ENCODE measurements at regions not wholly inside any gene's neighbourhood (a gene's known extent, or its start where the extent isn't known, plus 50 kb on each side); places are given as distances from the start of the nearest gene placed in this dataset.

DNA sequence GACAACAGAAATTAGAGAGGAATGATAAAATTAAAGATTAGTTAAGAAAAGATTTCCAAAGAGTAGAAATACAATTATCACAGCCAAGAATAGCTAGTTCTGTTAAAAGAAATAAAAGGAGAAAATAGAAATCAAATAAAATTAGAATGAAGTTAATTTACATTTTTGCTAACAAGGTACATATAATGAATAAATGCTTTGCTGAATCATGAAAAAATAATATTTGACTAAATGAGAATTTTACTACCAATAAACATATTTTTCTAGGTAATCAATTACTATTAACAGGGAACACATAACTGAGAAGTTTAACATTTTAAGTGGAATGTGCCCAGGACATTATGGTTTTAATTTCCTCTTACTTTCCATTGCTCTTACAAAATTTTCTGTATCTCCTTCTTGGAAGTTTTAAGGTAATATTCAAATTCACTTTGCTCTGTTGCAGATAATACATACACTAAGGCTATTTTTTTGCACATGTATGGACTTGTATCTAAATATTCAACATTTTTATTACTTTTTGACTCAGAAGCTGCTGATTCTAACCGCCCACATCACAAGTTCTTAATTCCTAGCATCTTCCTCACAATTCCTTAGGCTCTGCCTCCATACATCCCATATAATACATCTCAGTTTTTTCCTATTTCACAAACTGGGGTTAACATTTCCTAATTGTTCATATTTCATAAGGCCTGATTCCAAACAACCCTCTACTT lies 870.7 kb upstream of the INTU start:
- H3K9me2 ChIP-seq (replicated peaks; ENCODE audit: insufficient read depth, low read length), result no peaks in the 10 kb centered on the region
- DNase-seq, result no peak
- no peaks in the 10 kb centered on the region for H3F3A ChIP-seq (ENCODE audit: insufficient read depth, low read length)
- no peaks in the 10 kb centered on the region for H3K9me3 ChIP-seq (replicated peaks; ENCODE audit: insufficient read depth, low read length)
- H2AFZ ChIP-seq (ENCODE audit: low read length), result no peak overlapping the region
- H4K20me1 ChIP-seq (ENCODE audit: insufficient read depth, low read length), result no peaks in the 10 kb centered on the region
- H3K27ac ChIP-seq (ENCODE audit: low read length), result no peak overlapping the region
- no peak overlapping the region for H3K4me2 ChIP-seq (ENCODE audit: low read depth, low read length)
- H3K27me3 ChIP-seq (replicated peaks; ENCODE audit: insufficient read depth, low read length), result no peaks in the 10 kb centered on the region
- H3K79me2 ChIP-seq (ENCODE audit: low read length), result no peaks in the 10 kb centered on the region
- TF ChIP-seq EZH2phosphoT487 (IDR thresholded peaks at IDR 0.05; ENCODE audit: low read length), result no peak
- no peak for TF ChIP-seq EZH2 (optimal IDR thresholded peaks at IDR 0.05; ENCODE audit: low read depth, low read length)
- TF ChIP-seq, protein P1, sequence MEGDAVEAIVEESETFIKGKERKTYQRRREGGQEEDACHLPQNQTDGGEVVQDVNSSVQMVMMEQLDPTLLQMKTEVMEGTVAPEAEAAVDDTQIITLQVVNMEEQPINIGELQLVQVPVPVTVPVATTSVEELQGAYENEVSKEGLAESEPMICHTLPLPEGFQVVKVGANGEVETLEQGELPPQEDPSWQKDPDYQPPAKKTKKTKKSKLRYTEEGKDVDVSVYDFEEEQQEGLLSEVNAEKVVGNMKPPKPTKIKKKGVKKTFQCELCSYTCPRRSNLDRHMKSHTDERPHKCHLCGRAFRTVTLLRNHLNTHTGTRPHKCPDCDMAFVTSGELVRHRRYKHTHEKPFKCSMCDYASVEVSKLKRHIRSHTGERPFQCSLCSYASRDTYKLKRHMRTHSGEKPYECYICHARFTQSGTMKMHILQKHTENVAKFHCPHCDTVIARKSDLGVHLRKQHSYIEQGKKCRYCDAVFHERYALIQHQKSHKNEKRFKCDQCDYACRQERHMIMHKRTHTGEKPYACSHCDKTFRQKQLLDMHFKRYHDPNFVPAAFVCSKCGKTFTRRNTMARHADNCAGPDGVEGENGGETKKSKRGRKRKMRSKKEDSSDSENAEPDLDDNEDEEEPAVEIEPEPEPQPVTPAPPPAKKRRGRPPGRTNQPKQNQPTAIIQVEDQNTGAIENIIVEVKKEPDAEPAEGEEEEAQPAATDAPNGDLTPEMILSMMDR (IDR thresholded peaks at IDR 0.05; ENCODE audit: low read length), result no peak
- H3K4me3 ChIP-seq (ENCODE audit: low read length), result no peak overlapping the region
- no peaks in the 10 kb centered on the region for H3K36me3 ChIP-seq (replicated peaks; ENCODE audit: insufficient read depth, low read length)
- no peak overlapping the region for H3K9ac ChIP-seq (ENCODE audit: low read length)
- H3K4me1 ChIP-seq (ENCODE audit: low read length), result no peaks in the 10 kb centered on the region

DNA sequence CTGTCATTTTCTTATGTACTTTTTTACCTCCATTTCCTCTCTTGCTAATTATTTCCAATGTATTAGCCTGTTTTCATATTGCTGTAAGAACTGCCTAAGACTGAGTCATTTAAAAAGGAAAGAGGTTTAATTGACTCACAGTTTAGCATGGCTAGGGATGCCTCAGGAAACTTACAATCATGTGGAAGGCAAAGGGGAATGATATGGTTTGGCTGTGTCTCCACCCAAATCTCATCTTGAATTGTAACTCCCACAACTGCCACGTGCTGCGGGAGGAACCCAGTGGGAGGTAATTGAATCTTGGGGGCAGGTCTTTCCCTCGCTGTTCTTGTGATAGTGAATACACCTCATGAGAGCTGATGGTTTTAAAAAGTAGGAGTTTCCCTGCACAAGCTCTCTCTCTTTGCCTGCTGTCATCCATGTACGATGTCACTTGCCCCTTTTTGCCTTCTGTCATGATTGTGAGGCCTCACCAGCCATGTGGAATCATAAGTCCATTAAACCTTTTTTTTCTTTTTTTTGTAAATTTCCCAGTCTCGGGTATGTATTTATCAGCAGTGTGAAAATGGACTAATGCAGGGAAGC lies 870.0 kb upstream of the INTU start:
- TF ChIP-seq, protein P1 (IDR thresholded peaks at IDR 0.05; ENCODE audit: low read length), result no peak
- no peak for TF ChIP-seq EZH2phosphoT487 (IDR thresholded peaks at IDR 0.05; ENCODE audit: low read length)
- no peak for TF ChIP-seq EZH2 (optimal IDR thresholded peaks at IDR 0.05; ENCODE audit: low read depth, low read length)
- H4K20me1 ChIP-seq (ENCODE audit: insufficient read depth, low read length), result no peaks in the 10 kb centered on the region
- H2AFZ ChIP-seq (ENCODE audit: low read length), result no peak overlapping the region
- no peak for DNase-seq
- H3K27me3 ChIP-seq (replicated peaks; ENCODE audit: insufficient read depth, low read length), result no peaks in the 10 kb centered on the region
- no peak overlapping the region for H3K9ac ChIP-seq (ENCODE audit: low read length)
- no peaks in the 10 kb centered on the region for H3K36me3 ChIP-seq (replicated peaks; ENCODE audit: insufficient read depth, low read length)
- no peaks in the 10 kb centered on the region for H3K79me2 ChIP-seq (ENCODE audit: low read length)
- H3K9me2 ChIP-seq (replicated peaks; ENCODE audit: insufficient read depth, low read length), result no peaks in the 10 kb centered on the region
- H3K4me1 ChIP-seq (ENCODE audit: low read length), result no peaks in the 10 kb centered on the region
- no peaks in the 10 kb centered on the region for H3F3A ChIP-seq (ENCODE audit: insufficient read depth, low read length)
- H3K4me2 ChIP-seq (ENCODE audit: low read depth, low read length), result no peak overlapping the region
- no peaks in the 10 kb centered on the region for H3K9me3 ChIP-seq (replicated peaks; ENCODE audit: insufficient read depth, low read length)
- no peak overlapping the region for H3K4me3 ChIP-seq (ENCODE audit: low read length)
- H3K27ac ChIP-seq (ENCODE audit: low read length), result no peak overlapping the region

- H4K20me1 ChIP-seq (ENCODE audit: insufficient read depth, low read length), result no peaks in the 10 kb centered on the region
- no peaks in the 10 kb centered on the region for H3K9me3 ChIP-seq (replicated peaks; ENCODE audit: insufficient read depth, low read length)
- H2AFZ ChIP-seq (ENCODE audit: low read length), result no peak overlapping the region
- TF ChIP-seq, protein P1 (IDR thresholded peaks at IDR 0.05; ENCODE audit: low read length), result no peak
- TF ChIP-seq EZH2phosphoT487 (IDR thresholded peaks at IDR 0.05; ENCODE audit: low read length) (no peak), EZH2 (optimal IDR thresholded peaks at IDR 0.05; ENCODE audit: low read depth, low read length) (no peak)
- DNase-seq, result no peak
- H3K4me2 ChIP-seq (ENCODE audit: low read depth, low read length), result no peak overlapping the region
- H3K9me2 ChIP-seq (replicated peaks; ENCODE audit: insufficient read depth, low read length), result no peaks in the 10 kb centered on the region
- no peak overlapping the region for H3K4me3 ChIP-seq (ENCODE audit: low read length)
- no peaks in the 10 kb centered on the region for H3F3A ChIP-seq (ENCODE audit: insufficient read depth, low read length)
- no peaks in the 10 kb centered on the region for H3K36me3 ChIP-seq (replicated peaks; ENCODE audit: insufficient read depth, low read length)
- H3K27ac ChIP-seq (ENCODE audit: low read length), result no peak overlapping the region
- no peaks in the 10 kb centered on the region for H3K27me3 ChIP-seq (replicated peaks; ENCODE audit: insufficient read depth, low read length)
- no peaks in the 10 kb centered on the region for H3K79me2 ChIP-seq (ENCODE audit: low read length)
- H3K9ac ChIP-seq (ENCODE audit: low read length), result no peak overlapping the region
- no peaks in the 10 kb centered on the region for H3K4me1 ChIP-seq (ENCODE audit: low read length)
Observed at GRCh38 chr4:126766241-126766640, 866.5 kb upstream of the INTU start.
